GM12891 (cell line): ENCODE measurements at regions not wholly inside any gene's neighbourhood (a gene's known extent, or its start where the extent isn't known, plus 50 kb on each side); places are given as distances from the start of the nearest gene placed in this dataset.

ENCODE experiments used
- POLR2A ChIP-seq: IDR thresholded peaks from 2 replicates; pipeline ENCODE4 v1.6.1; 2011; ENCODE audit warnings: low read depth, low read length, control low read depth
- POLR2AphosphoS5 ChIP-seq: IDR thresholded peaks from 2 replicates; pipeline ENCODE4 v1.6.1; 2011; ENCODE audit warnings: low read depth, low read length, control low read depth
- TAF1 ChIP-seq: IDR thresholded peaks from 2 replicates; pipeline ENCODE4 v1.6.1; 2011; ENCODE audit warnings: low read depth, low read length, control low read depth

- no peak for TF ChIP-seq POLR2A
- no peak for TF ChIP-seq POLR2AphosphoS5
- TF ChIP-seq TAF1, result no peak
These were observed 350.3 kb downstream of the LRATD1 start for GRCh38 chr2:14982790-14983189.
